Spleen (tissue), 7 donors: ENCODE measurements at regions not wholly inside any gene's neighbourhood (a gene's known extent, or its start where the extent isn't known, plus 50 kb on each side); places are given as distances from the start of the nearest gene placed in this dataset.

Source experiments
- POLR2A ChIP-seq, 3 donors: fragments of 450-650 bp; IDR thresholded peaks; one replicate each; pipeline ENCODE4 v1.5.1; 2017; ENCODE audit warnings: antibody characterized with exemption in 3 of 3, mild to moderate bottlenecking in 1 of 3
- POLR2AphosphoS5 ChIP-seq, 3 donors: sonication (generic); formaldehyde crosslinking; IDR thresholded peaks; one replicate each; pipeline ENCODE4 v1.5.1; 2017; ENCODE audit warnings: antibody characterized with exemption in 3 of 3
- TF ChIP-seq, protein P1 (sequence below), 11 experiments: fragments of 200-600 bp in 7 of 11; fragments of 450-650 bp in 4 of 11; sonication (generic) in 4 of 11; IDR thresholded peaks in 8 of 11; conservative IDR thresholded peaks in 3 of 11; 1 replicate in 7 of 11; 2 replicates in 4 of 11; pipeline versions ENCODE4 v1.4.0 to v1.8.0; 2016 to 2021; ENCODE audit warnings: antibody characterized with exemption in 11 of 11, inconsistent platforms in 4 of 11, mild to moderate bottlenecking in 1 of 11
- donor health status: DM: no; HTN: no; CAD: no; lungs with moderate emphysema.
- donor health status: DM: no; HTN: no; CAD: no.
- donor health status: DM: no; HTN: no; CAD: no.

- no peak for TF ChIP-seq POLR2A (IDR thresholded peaks at IDR 0.05)
- TF ChIP-seq, protein P1, sequence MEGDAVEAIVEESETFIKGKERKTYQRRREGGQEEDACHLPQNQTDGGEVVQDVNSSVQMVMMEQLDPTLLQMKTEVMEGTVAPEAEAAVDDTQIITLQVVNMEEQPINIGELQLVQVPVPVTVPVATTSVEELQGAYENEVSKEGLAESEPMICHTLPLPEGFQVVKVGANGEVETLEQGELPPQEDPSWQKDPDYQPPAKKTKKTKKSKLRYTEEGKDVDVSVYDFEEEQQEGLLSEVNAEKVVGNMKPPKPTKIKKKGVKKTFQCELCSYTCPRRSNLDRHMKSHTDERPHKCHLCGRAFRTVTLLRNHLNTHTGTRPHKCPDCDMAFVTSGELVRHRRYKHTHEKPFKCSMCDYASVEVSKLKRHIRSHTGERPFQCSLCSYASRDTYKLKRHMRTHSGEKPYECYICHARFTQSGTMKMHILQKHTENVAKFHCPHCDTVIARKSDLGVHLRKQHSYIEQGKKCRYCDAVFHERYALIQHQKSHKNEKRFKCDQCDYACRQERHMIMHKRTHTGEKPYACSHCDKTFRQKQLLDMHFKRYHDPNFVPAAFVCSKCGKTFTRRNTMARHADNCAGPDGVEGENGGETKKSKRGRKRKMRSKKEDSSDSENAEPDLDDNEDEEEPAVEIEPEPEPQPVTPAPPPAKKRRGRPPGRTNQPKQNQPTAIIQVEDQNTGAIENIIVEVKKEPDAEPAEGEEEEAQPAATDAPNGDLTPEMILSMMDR (IDR thresholded peaks at IDR 0.05 in 8 of 11, conservative IDR thresholded peaks at IDR 0.05 in 3 of 11), result no peak
- TF ChIP-seq POLR2AphosphoS5 (IDR thresholded peaks at IDR 0.05), result no peak
Observed at GRCh38 chr4:136554033-136554432, 978.3 kb downstream of the PCDH18 start.
